C4-2B (cell line): ENCODE measurements at regions not wholly inside any gene's neighbourhood (a gene's known extent, or its start where the extent isn't known, plus 50 kb on each side); places are given as distances from the start of the nearest gene placed in this dataset.

Source experiments
- ZFX ChIP-seq: fragments of 450-650 bp; IDR thresholded peaks from 2 replicates; pipeline ENCODE4 v1.6.1; 2017
- TF ChIP-seq, protein P1 (sequence below): fragments of 450-650 bp; conservative IDR thresholded peaks from 2 replicates; pipeline ENCODE4 v1.5.1; 2017; ENCODE audit warnings: mild to moderate bottlenecking

DNA sequence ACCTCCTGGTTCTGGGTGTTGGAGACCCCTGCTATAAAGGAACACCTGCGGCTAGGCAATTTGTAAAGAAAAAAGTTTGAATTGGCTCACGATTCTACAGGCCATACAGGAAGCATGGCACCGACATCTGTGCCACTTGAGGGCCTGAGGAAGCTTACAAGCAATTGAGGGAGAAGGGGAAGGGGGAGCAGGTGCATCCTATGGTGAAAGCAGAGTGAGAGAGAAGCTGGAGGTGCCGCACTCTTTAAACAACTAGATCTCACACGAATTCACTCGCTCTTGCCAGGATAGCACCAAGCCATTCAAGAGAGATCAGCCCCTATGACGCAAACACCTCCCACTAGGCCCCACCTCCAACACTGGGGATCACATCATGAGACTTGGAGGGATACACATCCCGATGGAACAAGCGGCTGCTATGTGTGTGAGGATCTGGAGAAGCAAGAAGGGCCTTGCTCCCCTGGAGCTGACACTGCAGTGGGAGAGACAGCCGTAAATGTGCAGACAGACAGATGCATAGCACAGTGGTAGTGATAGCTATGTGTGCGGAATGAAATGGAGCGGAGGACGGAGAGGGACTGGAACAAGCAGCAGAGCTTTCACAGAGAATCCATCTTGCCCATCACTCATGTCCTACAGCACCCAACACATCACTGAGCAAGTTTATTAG, 60.7 kb upstream of the HELT start:
- TF ChIP-seq, protein P1, sequence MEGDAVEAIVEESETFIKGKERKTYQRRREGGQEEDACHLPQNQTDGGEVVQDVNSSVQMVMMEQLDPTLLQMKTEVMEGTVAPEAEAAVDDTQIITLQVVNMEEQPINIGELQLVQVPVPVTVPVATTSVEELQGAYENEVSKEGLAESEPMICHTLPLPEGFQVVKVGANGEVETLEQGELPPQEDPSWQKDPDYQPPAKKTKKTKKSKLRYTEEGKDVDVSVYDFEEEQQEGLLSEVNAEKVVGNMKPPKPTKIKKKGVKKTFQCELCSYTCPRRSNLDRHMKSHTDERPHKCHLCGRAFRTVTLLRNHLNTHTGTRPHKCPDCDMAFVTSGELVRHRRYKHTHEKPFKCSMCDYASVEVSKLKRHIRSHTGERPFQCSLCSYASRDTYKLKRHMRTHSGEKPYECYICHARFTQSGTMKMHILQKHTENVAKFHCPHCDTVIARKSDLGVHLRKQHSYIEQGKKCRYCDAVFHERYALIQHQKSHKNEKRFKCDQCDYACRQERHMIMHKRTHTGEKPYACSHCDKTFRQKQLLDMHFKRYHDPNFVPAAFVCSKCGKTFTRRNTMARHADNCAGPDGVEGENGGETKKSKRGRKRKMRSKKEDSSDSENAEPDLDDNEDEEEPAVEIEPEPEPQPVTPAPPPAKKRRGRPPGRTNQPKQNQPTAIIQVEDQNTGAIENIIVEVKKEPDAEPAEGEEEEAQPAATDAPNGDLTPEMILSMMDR, result no peak
- TF ChIP-seq ZFX, result no peak
